Motor neuron (in vitro differentiated cells): ENCODE measurements at regions not wholly inside any gene's neighbourhood (a gene's known extent, or its start where the extent isn't known, plus 50 kb on each side); places are given as distances from the start of the nearest gene placed in this dataset.

Experiments used
- ATAC-seq, 8 experiments: fragments of 200-7000 bp; cut with Tn5 transposase; replicated peaks in 6 of 8; 2 replicates each; pipeline ENCODE4 v1.8.0; 2021; ENCODE audit warnings: mild to moderate bottlenecking in 8 of 8, moderate library complexity in 8 of 8
- H3K27ac ChIP-seq, 2 donors: fragments of 250-450 bp; sonication (Bioruptor Pico); 2 replicates each; pipeline ENCODE4 v1.9.0; 2021; ENCODE audit warnings: antibody characterized with exemption in 2 of 2, mild to moderate bottlenecking in 2 of 2, moderate library complexity in 1 of 2
- H3K4me1 ChIP-seq, 2 donors: fragments of 250-450 bp; sonication (Bioruptor Pico); replicated peaks in 1 of 2; 2 replicates each; pipeline ENCODE4 v1.6.1; 2021; ENCODE audit warnings: antibody characterized with exemption in 2 of 2, mild to moderate bottlenecking in 2 of 2, moderate library complexity in 1 of 2
- H3K4me3 ChIP-seq, 5 donors: fragments of 250-450 bp; sonication (Bioruptor Pico); 2 replicates each; pipeline ENCODE4 v1.9.0; 2021; ENCODE audit warnings: antibody characterized with exemption in 5 of 5, mild to moderate bottlenecking in 5 of 5, moderate library complexity in 4 of 5
- WGBS, 10 experiments: fragments of 450-650 bp; shearing (Covaris generic); methylation state at CpG; one replicate each; pipeline ENCODE4 v1.0.0; 2022; 5-methylcytosine and 5-hydroxymethylcytosine counted together
- in situ Hi-C, 9 experiments: fragments of 400-800 bp; cut with MboI; loops; one replicate each; pipeline ENCODE4 v1.15.0; 2021; ENCODE audit warnings: low sequenced_read_pairs in 9 of 9, low pct_unique_long_range_greater_than_20kb in 2 of 9; ENCODE audit not compliant: unreplicated experiment in 9 of 9

DNA sequence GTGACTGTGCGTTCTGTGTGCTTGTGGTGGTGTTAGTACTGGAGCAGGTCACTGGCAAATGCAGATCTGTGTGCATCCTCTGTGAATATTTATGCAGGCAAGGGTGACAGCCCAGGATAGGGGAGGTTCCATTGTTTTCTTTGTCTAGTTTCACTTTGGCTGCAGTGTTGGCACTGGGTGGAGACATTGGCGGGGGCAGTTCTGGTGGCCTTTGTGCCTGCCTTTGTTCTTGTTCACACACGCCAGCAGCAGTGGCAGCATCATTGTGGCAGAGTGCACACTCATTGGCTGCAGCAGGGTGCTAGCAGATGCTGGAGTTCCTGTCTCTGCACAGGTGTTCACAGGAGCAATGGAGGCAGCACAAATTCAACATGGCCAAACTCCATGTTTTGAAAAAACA, 495.3 kb downstream of the UBE2NL start:
- peak in 2 of 8 experiments; percentile 16 to 22 for ATAC-seq
- WGBS, 10 experiments = 87 to 100% methylated on average over 1 to 3 of the region's 3 CpGs; no CpG with 5 or more reads in 8 of the 10 experiments

DNA sequence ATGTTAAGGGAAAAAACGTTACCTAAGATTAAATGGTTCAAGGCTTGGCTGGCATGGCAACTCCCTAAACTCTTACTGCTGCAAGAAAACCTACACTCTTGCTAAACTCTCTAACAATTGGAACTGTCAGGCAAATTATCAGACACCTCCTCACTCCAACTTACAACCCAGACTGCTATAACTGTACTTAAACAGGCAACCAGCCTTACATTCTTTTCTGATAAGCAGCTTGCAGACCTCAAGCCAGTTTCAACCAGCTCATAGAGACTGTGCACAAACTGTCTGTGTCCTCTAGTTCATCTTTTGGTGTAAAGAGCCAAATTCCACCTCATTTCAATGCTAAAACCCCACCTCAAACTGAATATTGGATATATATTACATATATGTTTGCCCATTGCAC, 504.9 kb downstream of the UBE2NL start:
- 13 to 88% (median 21%) methylated on average over 1 of the region's 1 CpG; no CpG with 5 or more reads in 7 of the 10 experiments for WGBS, 10 experiments
- Histone ChIP-seq H3K4me3 (no peak overlapping the region), H3K4me1 (no peaks in the 10 kb centered on the region), H3K27ac (no peak overlapping the region)
- ATAC-seq = no peak
- in situ Hi-C loops = no loop called here

More for the DNA sequence above, 495.3 kb downstream of the UBE2NL start:
- Histone ChIP-seq H3K27ac (no peak overlapping the region), H3K4me1 (no peaks in the 10 kb centered on the region), H3K4me3 (no peak overlapping the region)
- in situ Hi-C loops = no loop called here
